GM23338 (cell line): ENCODE measurements at regions not wholly inside any gene's neighbourhood (a gene's known extent, or its start where the extent isn't known, plus 50 kb on each side); places are given as distances from the start of the nearest gene placed in this dataset.

Experiments
- ATAC-seq: fragments of 200-7000 bp; cut with Tn5 transposase; 3 replicates; pipeline ENCODE4 v1.9.1; 2020
- DNase-seq: peaks from one replicate; pipeline ENCODE4 v3.0.0-alpha.2; 2015; ENCODE audit warnings: low spot score
- H2AFZ ChIP-seq: fragments of 200-600 bp; sonication (generic); 2 replicates; pipeline ENCODE4 v1.8.0; 2016; ENCODE audit warnings: antibody characterized with exemption, mild to moderate bottlenecking, moderate library complexity
- H3F3A ChIP-seq: fragments of 200-600 bp; sonication (generic); replicated peaks from 2 replicates; pipeline ENCODE4 v1.8.0; 2017; ENCODE audit warnings: antibody characterized with exemption, mixed run types, low read depth
- H3K27ac ChIP-seq: fragments of 200-600 bp; sonication (generic); 2 replicates; pipeline ENCODE4 v1.6.1; 2016; ENCODE audit warnings: low read depth
- H3K27me3 ChIP-seq: fragments of 200-600 bp; sonication (generic); 2 replicates; pipeline ENCODE4 v1.8.0; 2016; ENCODE audit warnings: mild to moderate bottlenecking, mixed run types, moderate library complexity; ENCODE audit not compliant: insufficient read depth
- H3K36me3 ChIP-seq: fragments of 200-600 bp; sonication (generic); 2 replicates; pipeline ENCODE4 v1.8.0; 2016; ENCODE audit warnings: mild to moderate bottlenecking; ENCODE audit not compliant: insufficient read depth
- H3K4me1 ChIP-seq: fragments of 200-600 bp; sonication (generic); 2 replicates; pipeline ENCODE4 v1.8.0; 2016; ENCODE audit warnings: mild to moderate bottlenecking, moderate library complexity; ENCODE audit not compliant: insufficient read depth
- H3K4me2 ChIP-seq: fragments of 200-600 bp; sonication (generic); 2 replicates; pipeline ENCODE4 v1.7.1; 2017; ENCODE audit warnings: mixed run types
- H3K4me3 ChIP-seq: fragments of 200-600 bp; sonication (generic); 2 replicates; pipeline ENCODE4 v1.6.1; 2016; ENCODE audit warnings: mixed run types
- H3K79me2 ChIP-seq: fragments of 200-600 bp; sonication (generic); replicated peaks from 2 replicates; pipeline ENCODE4 v1.8.0; 2017; ENCODE audit warnings: mild to moderate bottlenecking; ENCODE audit not compliant: insufficient read depth
- H3K9me2 ChIP-seq: fragments of 200-600 bp; sonication (generic); 2 replicates; pipeline ENCODE4 v1.8.0; 2017; ENCODE audit not compliant: insufficient read depth
- H4K20me1 ChIP-seq: fragments of 200-600 bp; sonication (generic); replicated peaks from 2 replicates; pipeline ENCODE4 v1.8.0; 2017; ENCODE audit warnings: mild to moderate bottlenecking; ENCODE audit not compliant: insufficient read depth
- H3K27ac Mint-ChIP-seq: 2 replicates; pipeline ENCODE4 v1.8.0; 2020; ENCODE audit warnings: inconsistent platforms, mild to moderate bottlenecking, moderate library complexity, mixed read lengths
- H3K27me3 Mint-ChIP-seq: 3 replicates; pipeline ENCODE4 v1.8.0; 2022; ENCODE audit warnings: low read depth, mild to moderate bottlenecking, moderate library complexity, mixed read lengths, inconsistent platforms; ENCODE audit not compliant: insufficient read depth, poor library complexity
- H3K36me3 Mint-ChIP-seq: 3 replicates; pipeline ENCODE4 v1.8.0; 2021; ENCODE audit warnings: low read depth, mild to moderate bottlenecking, inconsistent platforms, moderate library complexity, mixed read lengths
- H3K4me1 Mint-ChIP-seq: 3 replicates; pipeline ENCODE4 v1.8.0; 2020; ENCODE audit warnings: mild to moderate bottlenecking, inconsistent platforms, mixed read lengths
- H3K4me3 Mint-ChIP-seq: 3 replicates; pipeline ENCODE4 v1.8.0; 2021; ENCODE audit warnings: moderate library complexity, mild to moderate bottlenecking, inconsistent platforms, mixed read lengths
- H3K9me3 Mint-ChIP-seq: 3 replicates; pipeline ENCODE4 v1.8.0; 2020; ENCODE audit warnings: moderate library complexity, mild to moderate bottlenecking, inconsistent platforms, mixed read lengths
- CREB1 ChIP-seq: fragments of 250-450 bp; sonication (Bioruptor Pico); IDR thresholded peaks from 2 replicates; pipeline ENCODE4 v1.5.0; 2020; ENCODE audit warnings: low read depth, mild to moderate bottlenecking, moderate library complexity
- CTCF ChIP-seq, 2 experiments: fragments of 200-600 bp in 1 of 2; sonication (generic) in 1 of 2; conservative IDR thresholded peaks; 2 replicates each; pipeline versions ENCODE4 v1.5.1 to v1.6.1; 2016 to 2017; ENCODE audit warnings: antibody characterized with exemption in 2 of 2, low read depth in 2 of 2, mild to moderate bottlenecking in 2 of 2, moderate library complexity in 1 of 2
- EZH2phosphoT487 ChIP-seq: fragments of 200-600 bp; sonication (generic); IDR thresholded peaks from one replicate; pipeline ENCODE4 v1.8.1; 2018; ENCODE audit warnings: antibody characterized with exemption; ENCODE audit not compliant: unreplicated experiment
- JUNB ChIP-seq: IDR thresholded peaks from one replicate; pipeline ENCODE4 v1.6.1; 2016; ENCODE audit warnings: antibody characterized with exemption; ENCODE audit not compliant: unreplicated experiment
- NANOG ChIP-seq: IDR thresholded peaks from 2 replicates; pipeline ENCODE4 v1.6.1; 2016; ENCODE audit warnings: antibody characterized with exemption, borderline replicate concordance
- STAT1 ChIP-seq: IDR thresholded peaks from one replicate; pipeline ENCODE4 v1.6.1; 2016; ENCODE audit warnings: antibody characterized with exemption; ENCODE audit not compliant: unreplicated experiment
- ZNF114 ChIP-seq: fragments of 250-450 bp; sonication (Bioruptor Pico); IDR thresholded peaks from 2 replicates; pipeline ENCODE4 v1.5.0; 2020; ENCODE audit warnings: mild to moderate bottlenecking, moderate library complexity
- ZNF331 ChIP-seq: fragments of 250-450 bp; sonication (Bioruptor Pico); IDR thresholded peaks from 2 replicates; pipeline ENCODE4 v1.5.0; 2020; ENCODE audit warnings: low read depth, mild to moderate bottlenecking, moderate library complexity
- ZNF462 ChIP-seq: fragments of 250-450 bp; sonication (Bioruptor Pico); IDR thresholded peaks from 2 replicates; pipeline ENCODE4 v1.5.0; 2020; ENCODE audit warnings: mild to moderate bottlenecking, moderate library complexity
- TF ChIP-seq, protein P1 (sequence below): IDR thresholded peaks from 2 replicates; pipeline ENCODE4 v1.6.1; 2016; ENCODE audit warnings: antibody characterized with exemption

GRCh38 chr1:30265127-30266070, 458.0 kb downstream of the MATN1 start:
- H3K27me3 ChIP-seq, result no peaks in the 10 kb centered on the region
- H3K79me2 ChIP-seq, result no peaks in the 10 kb centered on the region
- H3K36me3 ChIP-seq, result no peaks in the 10 kb centered on the region
- ATAC-seq, result no peak
- no peak overlapping the region for H3K4me2 ChIP-seq
- H4K20me1 ChIP-seq, result no peaks in the 10 kb centered on the region
- H3K27ac ChIP-seq, result no peak overlapping the region
- H3K4me3 Mint-ChIP-seq, result no peak overlapping the region
- H2AFZ ChIP-seq, result no peak overlapping the region
- TF ChIP-seq, protein P1, sequence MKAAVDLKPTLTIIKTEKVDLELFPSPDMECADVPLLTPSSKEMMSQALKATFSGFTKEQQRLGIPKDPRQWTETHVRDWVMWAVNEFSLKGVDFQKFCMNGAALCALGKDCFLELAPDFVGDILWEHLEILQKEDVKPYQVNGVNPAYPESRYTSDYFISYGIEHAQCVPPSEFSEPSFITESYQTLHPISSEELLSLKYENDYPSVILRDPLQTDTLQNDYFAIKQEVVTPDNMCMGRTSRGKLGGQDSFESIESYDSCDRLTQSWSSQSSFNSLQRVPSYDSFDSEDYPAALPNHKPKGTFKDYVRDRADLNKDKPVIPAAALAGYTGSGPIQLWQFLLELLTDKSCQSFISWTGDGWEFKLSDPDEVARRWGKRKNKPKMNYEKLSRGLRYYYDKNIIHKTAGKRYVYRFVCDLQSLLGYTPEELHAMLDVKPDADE, result no peak
- TF ChIP-seq CREB1 (CRISPR knock-in tag) (no peak), NANOG (no peak), ZNF331 (no peak)
- peaks cover 10% of the 10 kb centered on the region for H3K27me3 Mint-ChIP-seq
- H3K27ac Mint-ChIP-seq, result no peak overlapping the region
- no peak overlapping the region for H3K4me3 ChIP-seq
- no peaks in the 10 kb centered on the region; the same call in 2 of the 3 replicates for H3K9me3 Mint-ChIP-seq
- no peaks in the 10 kb centered on the region for H3F3A ChIP-seq
- no peaks in the 10 kb centered on the region for H3K4me1 ChIP-seq
- H3K9me2 ChIP-seq, result no peaks in the 10 kb centered on the region
- no peaks in the 10 kb centered on the region for H3K4me1 Mint-ChIP-seq
- H3K36me3 Mint-ChIP-seq, result no peaks in the 10 kb centered on the region
- DNase-seq, result no peak

DNA sequence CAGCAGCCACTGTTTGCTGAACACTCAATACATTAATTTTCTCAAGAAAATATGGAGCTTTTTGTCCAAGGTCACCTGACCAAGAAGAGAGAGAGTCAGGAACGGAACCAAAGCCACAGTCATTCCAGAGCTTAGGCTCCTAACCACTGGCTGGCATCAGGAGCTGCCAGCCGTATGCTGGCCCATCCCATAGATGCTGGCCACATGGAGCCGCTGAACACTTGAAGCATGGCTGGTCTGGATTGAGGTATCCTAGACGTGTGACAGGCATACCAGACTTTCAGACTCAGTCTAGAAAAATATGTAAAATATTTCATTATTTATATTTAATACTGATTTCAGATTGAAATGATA, 458.7 kb downstream of the MATN1 start:
- ATAC-seq, result no peak
- no peak overlapping the region for H3K27ac Mint-ChIP-seq
- TF ChIP-seq, protein P1, result no peak
- TF ChIP-seq JUNB (no peak), ZNF462 (no peak), STAT1 (no peak), ZNF331 (no peak), CREB1 (CRISPR knock-in tag) (no peak), ZNF114 (CRISPR knock-in tag) (no peak), CTCF (conservative IDR thresholded peaks at IDR 0.05; ENCODE audit: low read depth in 2 of 2) (no peak), EZH2phosphoT487 (no peak), NANOG (no peak)

More for the DNA sequence above, 458.7 kb downstream of the MATN1 start:
- no peak overlapping the region for H2AFZ ChIP-seq
- no peaks in the 10 kb centered on the region for H3K36me3 Mint-ChIP-seq
- H3K27me3 Mint-ChIP-seq, result peaks cover 10% of the 10 kb centered on the region
- H3K9me3 Mint-ChIP-seq, result no peaks in the 10 kb centered on the region; the same call in 2 of the 3 replicates
- no peaks in the 10 kb centered on the region for H3F3A ChIP-seq
- no peak overlapping the region for H3K4me3 ChIP-seq
- no peaks in the 10 kb centered on the region for H3K9me2 ChIP-seq
- no peak overlapping the region for H3K27ac ChIP-seq
- no peaks in the 10 kb centered on the region for H3K36me3 ChIP-seq
- H3K4me1 ChIP-seq, result no peaks in the 10 kb centered on the region
- DNase-seq, result no peak
- no peak overlapping the region for H3K4me3 Mint-ChIP-seq
- H3K4me1 Mint-ChIP-seq, result 0 out of 3 replicates have a peak, but pooled peaks cover under 1% of the 10 kb centered on the region
- no peaks in the 10 kb centered on the region for H4K20me1 ChIP-seq
- H3K27me3 ChIP-seq, result no peaks in the 10 kb centered on the region
- no peaks in the 10 kb centered on the region for H3K79me2 ChIP-seq
- no peak overlapping the region for H3K4me2 ChIP-seq
